OCI-LY7 (cell line): ENCODE measurements at regions not wholly inside any gene's neighbourhood (a gene's known extent, or its start where the extent isn't known, plus 50 kb on each side); places are given as distances from the start of the nearest gene placed in this dataset.

Experiments used
- EZH2phosphoT487 ChIP-seq: fragments of 200-600 bp; sonication (generic); IDR thresholded peaks from 2 replicates; pipeline ENCODE4 v1.6.1; 2018; ENCODE audit warnings: low read depth, borderline replicate concordance, mild to moderate bottlenecking, mixed run types, antibody characterized with exemption, low read length, moderate library complexity, mixed read lengths
- TF ChIP-seq, protein P1 (sequence below): fragments of 200-600 bp; sonication (generic); conservative IDR thresholded peaks from 2 replicates; pipeline ENCODE4 v1.5.1; 2014; ENCODE audit warnings: mild to moderate bottlenecking, antibody characterized with exemption, low read length, moderate library complexity, mixed read lengths

- TF ChIP-seq, protein P1, sequence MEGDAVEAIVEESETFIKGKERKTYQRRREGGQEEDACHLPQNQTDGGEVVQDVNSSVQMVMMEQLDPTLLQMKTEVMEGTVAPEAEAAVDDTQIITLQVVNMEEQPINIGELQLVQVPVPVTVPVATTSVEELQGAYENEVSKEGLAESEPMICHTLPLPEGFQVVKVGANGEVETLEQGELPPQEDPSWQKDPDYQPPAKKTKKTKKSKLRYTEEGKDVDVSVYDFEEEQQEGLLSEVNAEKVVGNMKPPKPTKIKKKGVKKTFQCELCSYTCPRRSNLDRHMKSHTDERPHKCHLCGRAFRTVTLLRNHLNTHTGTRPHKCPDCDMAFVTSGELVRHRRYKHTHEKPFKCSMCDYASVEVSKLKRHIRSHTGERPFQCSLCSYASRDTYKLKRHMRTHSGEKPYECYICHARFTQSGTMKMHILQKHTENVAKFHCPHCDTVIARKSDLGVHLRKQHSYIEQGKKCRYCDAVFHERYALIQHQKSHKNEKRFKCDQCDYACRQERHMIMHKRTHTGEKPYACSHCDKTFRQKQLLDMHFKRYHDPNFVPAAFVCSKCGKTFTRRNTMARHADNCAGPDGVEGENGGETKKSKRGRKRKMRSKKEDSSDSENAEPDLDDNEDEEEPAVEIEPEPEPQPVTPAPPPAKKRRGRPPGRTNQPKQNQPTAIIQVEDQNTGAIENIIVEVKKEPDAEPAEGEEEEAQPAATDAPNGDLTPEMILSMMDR, result no peak
- TF ChIP-seq EZH2phosphoT487, result no peak
These were observed 383.2 kb upstream of the KCNMB2 start for GRCh38 chr3:178152988-178153387.
